IPS-15b (cell line): ENCODE measurements at regions not wholly inside any gene's neighbourhood (a gene's known extent, or its start where the extent isn't known, plus 50 kb on each side); places are given as distances from the start of the nearest gene placed in this dataset.
"Not testable (repeated sequence)": the region's sequence is repeated elsewhere in the genome, so short reads cannot be mapped to it uniquely, and the experiment has no call there.

Source experiments
- H3K27me3 ChIP-seq: one replicate; pipeline ENCODE4 v1.6.1; 2013; ENCODE audit warnings: low read length; ENCODE audit not compliant: control insufficient read depth, insufficient read depth
- H3K36me3 ChIP-seq: one replicate; pipeline ENCODE4 v1.6.1; 2013; ENCODE audit warnings: low read length; ENCODE audit not compliant: control insufficient read depth, insufficient read depth
- H3K4me1 ChIP-seq: one replicate; pipeline ENCODE4 v1.6.1; 2013; ENCODE audit warnings: mild to moderate bottlenecking, low read length; ENCODE audit not compliant: control insufficient read depth, insufficient read depth
- H3K4me3 ChIP-seq: one replicate; pipeline ENCODE4 v1.5.1; 2013; ENCODE audit warnings: low read depth, low read length
- H3K9ac ChIP-seq: one replicate; pipeline ENCODE4 v1.6.1; 2013; ENCODE audit warnings: low read depth, mild to moderate bottlenecking, low read length
- H3K9me3 ChIP-seq: one replicate; pipeline ENCODE4 v1.6.1; 2013; ENCODE audit warnings: mild to moderate bottlenecking, low read length; ENCODE audit not compliant: control insufficient read depth, insufficient read depth

GRCh38 chr21:9749741-9750230 is 771.6 kb upstream of the TPTE start:
- H3K9ac ChIP-seq, H3K4me1 ChIP-seq, H3K4me3 ChIP-seq, H3K27me3 ChIP-seq, H3K36me3 ChIP-seq: not testable (repeated sequence)
- H3K9me3 ChIP-seq: peaks cover 75% of the 10 kb centered on the region

DNA sequence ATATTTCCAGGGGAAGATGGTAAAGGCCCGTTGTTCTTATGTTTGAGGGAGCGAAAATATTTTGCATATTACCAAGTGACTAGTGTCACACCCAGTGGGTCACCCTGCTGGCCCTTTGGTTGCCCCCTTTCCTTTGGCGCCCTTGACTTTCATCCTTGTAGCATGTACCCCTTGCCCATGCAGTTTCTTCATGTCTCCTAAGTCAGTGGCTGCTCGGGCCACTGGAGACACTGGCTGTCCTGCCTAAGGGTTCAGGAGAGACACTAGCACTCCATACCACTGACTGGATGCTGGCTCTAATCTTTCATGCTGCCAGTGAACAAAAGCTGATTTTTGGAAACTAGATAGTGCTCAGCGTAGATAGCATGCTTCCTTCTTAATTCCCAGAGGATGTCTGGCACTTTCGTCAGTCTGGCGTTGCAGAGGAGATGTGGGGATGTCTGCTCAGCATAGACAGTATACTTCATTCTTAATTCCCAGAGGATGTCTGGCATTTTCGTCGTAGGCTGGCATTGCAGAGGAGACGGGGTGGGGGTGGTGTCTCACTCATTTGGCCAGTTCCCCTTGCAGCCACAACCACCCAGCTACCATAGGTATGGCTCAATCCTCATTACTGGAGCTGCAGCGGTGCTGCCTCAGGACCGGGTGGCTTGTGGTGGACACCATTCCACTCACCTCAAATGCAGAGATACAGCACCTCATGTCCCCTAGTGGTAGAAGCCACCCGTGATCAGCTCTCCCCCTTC is 770.9 kb upstream of the TPTE start:
- H3K4me3 ChIP-seq: no peak overlapping the region
- no peaks in the 10 kb centered on the region for H3K36me3 ChIP-seq
- no peak overlapping the region for H3K9ac ChIP-seq
- H3K9me3 ChIP-seq: peaks cover 73% of the 10 kb centered on the region
- no peaks in the 10 kb centered on the region for H3K27me3 ChIP-seq
- H3K4me1 ChIP-seq: no peaks in the 10 kb centered on the region

- not testable (repeated sequence) for H3K9ac ChIP-seq, H3K27me3 ChIP-seq, H3K4me3 ChIP-seq, H3K4me1 ChIP-seq, H3K36me3 ChIP-seq
- H3K9me3 ChIP-seq: peaks cover 73% of the 10 kb centered on the region
Observed at GRCh38 chr21:9751087-9751585, 770.2 kb upstream of the TPTE start.

DNA sequence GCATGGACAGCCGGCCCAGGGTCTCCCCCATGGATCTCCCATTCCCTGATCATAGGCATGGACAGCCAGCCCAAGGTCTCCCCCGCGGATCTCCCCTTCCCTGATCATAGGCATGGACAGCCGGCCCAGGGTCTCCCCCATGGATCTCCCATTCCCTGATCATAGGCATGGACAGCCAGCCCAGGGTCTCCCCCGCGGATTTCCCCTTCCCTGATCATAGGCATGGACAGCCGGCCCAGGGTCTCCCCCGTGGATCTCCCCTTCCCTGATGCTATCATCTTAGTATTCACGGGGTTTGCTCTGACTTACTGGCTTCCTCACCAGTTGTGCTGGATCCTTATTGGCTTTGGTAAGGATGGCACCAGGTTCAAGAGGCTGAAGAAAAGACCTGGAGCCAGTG is 769.4 kb upstream of the TPTE start:
- not testable (repeated sequence) for H3K9ac ChIP-seq, H3K36me3 ChIP-seq, H3K27me3 ChIP-seq, H3K4me3 ChIP-seq, H3K4me1 ChIP-seq
- peaks cover 73% of the 10 kb centered on the region for H3K9me3 ChIP-seq

DNA sequence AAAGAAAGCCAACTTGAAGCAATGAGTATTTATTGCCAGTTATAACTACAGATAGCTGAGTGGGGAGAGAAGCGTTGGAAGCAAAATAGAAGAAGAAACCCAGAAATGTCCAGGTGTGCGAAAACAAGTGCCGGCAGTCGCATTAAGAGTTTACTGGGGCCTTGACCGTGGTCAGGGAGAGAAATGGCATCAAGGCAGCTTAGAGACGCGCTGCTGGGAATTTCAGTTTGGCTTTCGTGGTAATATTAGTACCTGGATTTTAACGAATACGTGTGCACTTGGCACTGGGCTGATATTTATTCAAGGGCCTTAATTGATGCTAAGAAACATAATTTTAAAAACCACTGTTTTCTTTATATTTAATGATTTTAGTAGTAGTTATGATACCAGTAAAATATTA is 767.9 kb upstream of the TPTE start:
- not testable (repeated sequence) for H3K36me3 ChIP-seq, H3K27me3 ChIP-seq, H3K4me1 ChIP-seq, H3K4me3 ChIP-seq, H3K9ac ChIP-seq
- H3K9me3 ChIP-seq: peaks cover 74% of the 10 kb centered on the region

- Histone ChIP-seq H3K27me3 (no peaks in the 10 kb centered on the region), H3K9ac (no peak overlapping the region), H3K4me1 (no peaks in the 10 kb centered on the region), H3K4me3 (no peak overlapping the region), H3K36me3 (no peaks in the 10 kb centered on the region), H3K9me3 (peaks cover 74% of the 10 kb centered on the region)
Observed at GRCh38 chr21:9753943-9754342, 767.4 kb upstream of the TPTE start.

- not testable (repeated sequence) for H3K4me1 ChIP-seq, H3K4me3 ChIP-seq, H3K27me3 ChIP-seq, H3K9ac ChIP-seq, H3K36me3 ChIP-seq
- peaks cover 77% of the 10 kb centered on the region for H3K9me3 ChIP-seq
Observed at GRCh38 chr21:9754434-9754833, 766.9 kb upstream of the TPTE start.

DNA sequence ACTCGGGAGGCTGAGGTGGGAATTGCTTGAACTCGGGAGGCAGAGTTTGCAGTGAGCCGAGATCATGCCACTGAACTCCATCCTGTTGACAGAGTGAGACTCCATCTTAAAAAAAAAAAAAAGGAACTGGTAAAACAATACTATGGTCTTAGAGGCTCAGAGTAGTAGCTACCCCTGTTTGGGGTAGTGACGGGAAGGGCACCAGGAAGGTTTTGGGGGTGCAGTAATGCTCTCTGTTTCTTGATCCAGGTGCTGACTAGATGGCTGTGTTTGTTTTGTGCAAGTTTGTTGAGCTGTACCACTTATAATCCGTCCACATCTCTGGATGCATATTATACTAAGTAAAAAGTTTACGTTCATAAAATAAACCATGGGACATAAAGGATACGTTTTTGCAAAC is 765.8 kb upstream of the TPTE start:
- Histone ChIP-seq H3K9me3 (peaks cover 77% of the 10 kb centered on the region), H3K4me3 (no peak overlapping the region), H3K27me3 (no peaks in the 10 kb centered on the region), H3K36me3 (no peaks in the 10 kb centered on the region), H3K9ac (no peak overlapping the region), H3K4me1 (no peaks in the 10 kb centered on the region)

DNA sequence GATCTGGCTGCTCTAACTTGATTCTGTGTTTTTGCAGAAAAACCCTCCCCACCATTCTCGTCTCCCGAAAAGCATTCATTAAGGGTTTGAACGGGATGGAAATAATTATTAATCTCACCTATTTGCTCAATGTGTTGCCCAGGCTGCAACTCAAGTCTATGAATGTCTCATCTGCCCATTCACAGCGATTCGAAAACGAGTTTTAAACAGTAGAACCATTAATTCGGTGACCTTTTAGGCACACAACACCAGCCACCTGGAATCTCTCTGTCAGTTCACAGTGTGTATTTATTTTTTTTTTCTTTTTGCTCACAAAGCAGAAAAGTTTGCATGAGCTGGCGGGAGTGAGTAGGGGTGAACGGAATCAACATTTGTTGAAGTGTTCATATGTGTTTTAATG is 764.7 kb upstream of the TPTE start:
- no peak overlapping the region for H3K4me3 ChIP-seq
- no peaks in the 10 kb centered on the region for H3K27me3 ChIP-seq
- H3K4me1 ChIP-seq: no peaks in the 10 kb centered on the region
- H3K9ac ChIP-seq: no peak overlapping the region
- H3K36me3 ChIP-seq: no peaks in the 10 kb centered on the region
- peaks cover 74% of the 10 kb centered on the region for H3K9me3 ChIP-seq

DNA sequence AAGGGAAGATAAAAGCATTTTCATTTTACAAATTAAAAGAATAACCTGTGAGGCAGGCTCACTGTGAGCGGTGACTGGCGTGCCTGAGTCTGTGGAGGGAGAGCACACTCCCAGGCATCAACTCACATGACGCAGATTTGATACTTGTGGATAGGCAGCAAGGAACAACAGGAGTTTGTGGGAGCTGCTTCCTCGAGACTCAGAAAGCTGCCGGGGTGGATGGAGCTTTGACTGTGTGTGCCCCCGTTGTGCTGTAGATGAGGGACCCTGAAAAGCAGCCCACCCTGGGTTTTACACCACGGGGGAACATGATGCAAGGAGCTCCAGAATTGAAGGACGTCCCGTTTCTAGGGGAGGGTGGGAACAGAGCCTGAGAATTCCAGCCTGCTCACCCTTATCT is 764.3 kb upstream of the TPTE start:
- H3K9ac ChIP-seq, H3K4me3 ChIP-seq, H3K36me3 ChIP-seq, H3K4me1 ChIP-seq, H3K27me3 ChIP-seq: not testable (repeated sequence)
- H3K9me3 ChIP-seq: peaks cover 74% of the 10 kb centered on the region

GRCh38 chr21:9757572-9757971 is 763.8 kb upstream of the TPTE start:
- not testable (repeated sequence) for H3K9ac ChIP-seq, H3K4me3 ChIP-seq, H3K4me1 ChIP-seq, H3K36me3 ChIP-seq, H3K27me3 ChIP-seq
- peaks cover 74% of the 10 kb centered on the region for H3K9me3 ChIP-seq

DNA sequence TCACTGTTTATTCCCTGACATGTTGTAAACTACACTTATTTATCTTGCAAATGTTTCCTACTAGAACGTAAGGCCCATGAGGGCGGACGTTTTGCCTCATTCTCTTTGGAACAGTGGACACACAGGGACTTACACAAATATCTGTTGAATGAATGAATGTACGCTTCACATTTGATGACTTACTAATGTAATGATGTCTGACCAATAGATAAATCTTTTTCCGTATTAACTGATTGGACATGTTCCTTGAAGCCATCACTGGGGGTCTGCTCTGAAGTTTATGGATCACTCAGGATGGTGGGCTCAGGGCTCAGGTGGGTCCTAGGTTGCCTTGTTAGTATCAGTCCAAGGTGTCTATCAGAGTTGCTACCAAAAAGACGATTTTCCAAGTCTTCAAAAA is 763.2 kb upstream of the TPTE start:
- peaks cover 78% of the 10 kb centered on the region for H3K9me3 ChIP-seq

More for the DNA sequence above, 763.2 kb upstream of the TPTE start:
- no peaks in the 10 kb centered on the region for H3K36me3 ChIP-seq
- no peaks in the 10 kb centered on the region for H3K4me1 ChIP-seq
- H3K9ac ChIP-seq: no peak overlapping the region
- H3K27me3 ChIP-seq: no peaks in the 10 kb centered on the region
- H3K4me3 ChIP-seq: no peak overlapping the region
